Ramos (cell line): ENCODE measurements at regions not wholly inside any gene's neighbourhood (a gene's known extent, or its start where the extent isn't known, plus 50 kb on each side); places are given as distances from the start of the nearest gene placed in this dataset.

ENCODE experiments used
- in situ Hi-C: fragments of 300-500 bp; cut with MboI; formaldehyde crosslinking; loops from one replicate; pipeline ENCODE4 v1.14.3; 2022; ENCODE audit warnings: low sequenced_read_pairs; ENCODE audit not compliant: unreplicated experiment

DNA sequence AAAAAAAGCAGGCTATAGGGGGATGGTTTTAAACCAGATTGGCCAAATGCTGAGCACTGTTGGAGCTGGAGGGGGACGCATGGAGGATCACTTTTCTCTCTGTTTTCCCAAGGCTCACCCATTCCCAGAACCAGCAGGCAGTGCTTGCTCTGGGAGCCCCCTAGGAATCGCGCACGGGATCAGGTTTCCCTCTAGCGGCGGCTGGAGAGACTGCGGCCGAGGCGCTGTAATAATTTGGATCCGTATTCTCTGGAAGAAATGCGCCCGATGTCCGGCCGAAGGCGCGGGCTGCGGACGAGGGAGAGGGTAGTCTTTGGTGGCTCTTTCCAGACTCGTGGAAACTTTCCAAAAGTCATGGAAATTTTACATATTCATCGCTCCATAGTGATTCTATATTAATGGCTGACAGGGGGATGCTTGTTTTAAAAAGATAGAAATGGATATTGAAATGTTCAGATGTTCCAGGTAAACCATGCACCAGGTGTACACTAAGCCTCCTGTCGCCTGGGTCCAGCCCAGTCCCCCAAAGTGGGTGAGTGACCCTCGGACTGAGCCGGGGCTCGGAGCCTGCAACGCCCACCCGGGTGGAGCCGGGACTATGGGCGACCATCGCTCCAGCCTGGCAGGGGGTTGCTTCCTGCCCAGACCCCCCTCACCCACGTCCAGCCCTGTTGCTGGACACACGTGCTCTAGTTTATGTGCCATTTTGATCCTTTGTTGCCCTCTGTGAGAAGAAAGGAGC lies 78.7 kb upstream of the PHACTR3 start:
- in situ Hi-C loops: no loop called here

GRCh38 chr20:59526242-59527225 lies 77.8 kb upstream of the PHACTR3 start:
- in situ Hi-C loops: no loop called here

GRCh38 chr20:59530782-59531181 lies 73.6 kb upstream of the PHACTR3 start:
- in situ Hi-C loops: no loop called here

GRCh38 chr20:59537991-59538390 lies 66.3 kb upstream of the PHACTR3 start:
- in situ Hi-C loops: no loop called here

GRCh38 chr20:59547596-59547995 lies 56.7 kb upstream of the PHACTR3 start:
- in situ Hi-C loops: no loop called here
